GM23338 (cell line): ENCODE measurements at regions not wholly inside any gene's neighbourhood (a gene's known extent, or its start where the extent isn't known, plus 50 kb on each side); places are given as distances from the start of the nearest gene placed in this dataset.

Experiments
- ATAC-seq: fragments of 200-7000 bp; cut with Tn5 transposase; 3 replicates; pipeline ENCODE4 v1.9.1; 2020
- DNase-seq: peaks from one replicate; pipeline ENCODE4 v3.0.0-alpha.2; 2015; ENCODE audit warnings: low spot score
- H2AFZ ChIP-seq: fragments of 200-600 bp; sonication (generic); 2 replicates; pipeline ENCODE4 v1.8.0; 2016; ENCODE audit warnings: antibody characterized with exemption, mild to moderate bottlenecking, moderate library complexity
- H3F3A ChIP-seq: fragments of 200-600 bp; sonication (generic); replicated peaks from 2 replicates; pipeline ENCODE4 v1.8.0; 2017; ENCODE audit warnings: antibody characterized with exemption, mixed run types, low read depth
- H3K27ac ChIP-seq: fragments of 200-600 bp; sonication (generic); 2 replicates; pipeline ENCODE4 v1.6.1; 2016; ENCODE audit warnings: low read depth
- H3K27me3 ChIP-seq: fragments of 200-600 bp; sonication (generic); 2 replicates; pipeline ENCODE4 v1.8.0; 2016; ENCODE audit warnings: mild to moderate bottlenecking, mixed run types, moderate library complexity; ENCODE audit not compliant: insufficient read depth
- H3K36me3 ChIP-seq: fragments of 200-600 bp; sonication (generic); 2 replicates; pipeline ENCODE4 v1.8.0; 2016; ENCODE audit warnings: mild to moderate bottlenecking; ENCODE audit not compliant: insufficient read depth
- H3K4me1 ChIP-seq: fragments of 200-600 bp; sonication (generic); 2 replicates; pipeline ENCODE4 v1.8.0; 2016; ENCODE audit warnings: mild to moderate bottlenecking, moderate library complexity; ENCODE audit not compliant: insufficient read depth
- H3K4me2 ChIP-seq: fragments of 200-600 bp; sonication (generic); 2 replicates; pipeline ENCODE4 v1.7.1; 2017; ENCODE audit warnings: mixed run types
- H3K4me3 ChIP-seq: fragments of 200-600 bp; sonication (generic); 2 replicates; pipeline ENCODE4 v1.6.1; 2016; ENCODE audit warnings: mixed run types
- H3K79me2 ChIP-seq: fragments of 200-600 bp; sonication (generic); replicated peaks from 2 replicates; pipeline ENCODE4 v1.8.0; 2017; ENCODE audit warnings: mild to moderate bottlenecking; ENCODE audit not compliant: insufficient read depth
- H3K9me2 ChIP-seq: fragments of 200-600 bp; sonication (generic); 2 replicates; pipeline ENCODE4 v1.8.0; 2017; ENCODE audit not compliant: insufficient read depth
- H4K20me1 ChIP-seq: fragments of 200-600 bp; sonication (generic); replicated peaks from 2 replicates; pipeline ENCODE4 v1.8.0; 2017; ENCODE audit warnings: mild to moderate bottlenecking; ENCODE audit not compliant: insufficient read depth
- H3K27ac Mint-ChIP-seq: 2 replicates; pipeline ENCODE4 v1.8.0; 2020; ENCODE audit warnings: inconsistent platforms, mild to moderate bottlenecking, moderate library complexity, mixed read lengths
- H3K27me3 Mint-ChIP-seq: 3 replicates; pipeline ENCODE4 v1.8.0; 2022; ENCODE audit warnings: low read depth, mild to moderate bottlenecking, moderate library complexity, mixed read lengths, inconsistent platforms; ENCODE audit not compliant: insufficient read depth, poor library complexity
- H3K36me3 Mint-ChIP-seq: 3 replicates; pipeline ENCODE4 v1.8.0; 2021; ENCODE audit warnings: low read depth, mild to moderate bottlenecking, inconsistent platforms, moderate library complexity, mixed read lengths
- H3K4me1 Mint-ChIP-seq: 3 replicates; pipeline ENCODE4 v1.8.0; 2020; ENCODE audit warnings: mild to moderate bottlenecking, inconsistent platforms, mixed read lengths
- H3K4me3 Mint-ChIP-seq: 3 replicates; pipeline ENCODE4 v1.8.0; 2021; ENCODE audit warnings: moderate library complexity, mild to moderate bottlenecking, inconsistent platforms, mixed read lengths
- H3K9me3 Mint-ChIP-seq: 3 replicates; pipeline ENCODE4 v1.8.0; 2020; ENCODE audit warnings: moderate library complexity, mild to moderate bottlenecking, inconsistent platforms, mixed read lengths
- CREB1 ChIP-seq: fragments of 250-450 bp; sonication (Bioruptor Pico); IDR thresholded peaks from 2 replicates; pipeline ENCODE4 v1.5.0; 2020; ENCODE audit warnings: low read depth, mild to moderate bottlenecking, moderate library complexity
- EZH2 ChIP-seq: fragments of 200-600 bp; sonication (generic); IDR thresholded peaks from one replicate; pipeline ENCODE4 v1.8.0; 2017; ENCODE audit warnings: antibody characterized with exemption, mild to moderate bottlenecking, low read depth; ENCODE audit not compliant: unreplicated experiment
- EZH2phosphoT487 ChIP-seq: fragments of 200-600 bp; sonication (generic); IDR thresholded peaks from one replicate; pipeline ENCODE4 v1.8.1; 2018; ENCODE audit warnings: antibody characterized with exemption; ENCODE audit not compliant: unreplicated experiment
- JUNB ChIP-seq: IDR thresholded peaks from one replicate; pipeline ENCODE4 v1.6.1; 2016; ENCODE audit warnings: antibody characterized with exemption; ENCODE audit not compliant: unreplicated experiment
- NANOG ChIP-seq: IDR thresholded peaks from 2 replicates; pipeline ENCODE4 v1.6.1; 2016; ENCODE audit warnings: antibody characterized with exemption, borderline replicate concordance
- POLR2AphosphoS5 ChIP-seq: IDR thresholded peaks from 2 replicates; pipeline ENCODE4 v1.6.1; 2016; ENCODE audit warnings: antibody characterized with exemption, low read depth
- STAT1 ChIP-seq: IDR thresholded peaks from one replicate; pipeline ENCODE4 v1.6.1; 2016; ENCODE audit warnings: antibody characterized with exemption; ENCODE audit not compliant: unreplicated experiment
- ZNF331 ChIP-seq: fragments of 250-450 bp; sonication (Bioruptor Pico); IDR thresholded peaks from 2 replicates; pipeline ENCODE4 v1.5.0; 2020; ENCODE audit warnings: low read depth, mild to moderate bottlenecking, moderate library complexity
- TF ChIP-seq, protein P1 (sequence below): IDR thresholded peaks from 2 replicates; pipeline ENCODE4 v1.6.1; 2016; ENCODE audit warnings: antibody characterized with exemption
- TF ChIP-seq, protein P2 (sequence below): fragments of 250-450 bp; sonication (Bioruptor Pico); IDR thresholded peaks from 2 replicates; pipeline ENCODE4 v1.5.0; 2020; ENCODE audit warnings: mild to moderate bottlenecking, moderate library complexity

DNA sequence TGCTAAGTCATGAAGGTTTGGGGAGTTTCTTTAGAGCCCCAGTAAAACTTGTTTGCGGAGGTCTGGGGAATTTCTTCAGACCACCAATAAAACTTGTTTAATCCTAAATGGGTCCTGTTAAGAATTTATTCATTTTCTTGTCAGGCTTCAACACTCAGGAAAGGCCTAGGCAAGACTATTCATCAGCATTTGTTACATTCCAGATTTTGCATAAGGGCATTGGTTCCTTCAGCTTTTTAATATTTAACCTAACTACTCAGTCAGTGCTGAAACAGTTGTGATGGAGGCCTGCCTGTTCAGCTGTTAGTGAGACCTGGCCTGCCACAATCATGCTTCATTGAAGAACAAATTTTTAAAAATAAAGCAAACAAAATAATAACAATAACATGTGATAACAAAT is 954.2 kb upstream of the SEMA6D start:
- DNase-seq, result no peak

DNA sequence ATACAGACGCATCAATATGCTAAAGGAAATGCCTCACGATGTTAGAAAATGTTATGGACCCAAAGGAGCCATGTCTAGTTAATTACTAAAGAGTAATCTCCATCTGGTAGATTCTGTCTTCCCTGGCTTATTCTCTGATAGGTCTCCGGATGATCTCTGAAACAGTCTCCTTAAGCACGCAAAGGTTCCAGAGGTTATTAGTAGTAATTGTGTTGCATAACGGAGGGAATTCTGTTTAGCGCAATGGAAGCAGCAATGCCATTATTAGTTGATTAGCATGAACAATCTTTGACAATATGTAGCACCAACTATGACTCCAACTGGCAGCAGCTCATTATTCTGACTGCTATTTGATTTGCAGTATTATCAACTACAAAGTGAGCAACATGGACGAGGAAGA is 952.5 kb upstream of the SEMA6D start:
- DNase-seq, result no peak
- Mint-ChIP-seq H3K4me3 (no peak overlapping the region), H3K9me3 (peaks cover 51% of the 10 kb centered on the region), H3K27ac (no peak overlapping the region), H3K27me3 (peaks cover 5% of the 10 kb centered on the region), H3K36me3 (peaks cover 16% of the 10 kb centered on the region), H3K4me1 (no peaks in the 10 kb centered on the region)
- Histone ChIP-seq H3K4me1 (no peaks in the 10 kb centered on the region), H3K27me3 (no peaks in the 10 kb centered on the region), H3F3A (no peaks in the 10 kb centered on the region), H4K20me1 (no peaks in the 10 kb centered on the region), H3K27ac (no peak overlapping the region), H3K9me2 (peaks cover 4% of the 10 kb centered on the region; the same call in 1 of the 2 replicates), H3K4me2 (no peak overlapping the region), H3K79me2 (no peaks in the 10 kb centered on the region), H3K4me3 (no peak overlapping the region), H3K36me3 (peaks cover 8% of the 10 kb centered on the region; the same call in 1 of the 2 replicates), H2AFZ (no peak overlapping the region)
- no peak for ATAC-seq
- TF ChIP-seq EZH2 (no peak), NANOG (no peak), STAT1 (no peak), CREB1 (no peak), EZH2phosphoT487 (no peak), POLR2AphosphoS5 (no peak), ZNF331 (CRISPR knock-in tag) (no peak), JUNB (no peak)
- TF ChIP-seq, protein P1, sequence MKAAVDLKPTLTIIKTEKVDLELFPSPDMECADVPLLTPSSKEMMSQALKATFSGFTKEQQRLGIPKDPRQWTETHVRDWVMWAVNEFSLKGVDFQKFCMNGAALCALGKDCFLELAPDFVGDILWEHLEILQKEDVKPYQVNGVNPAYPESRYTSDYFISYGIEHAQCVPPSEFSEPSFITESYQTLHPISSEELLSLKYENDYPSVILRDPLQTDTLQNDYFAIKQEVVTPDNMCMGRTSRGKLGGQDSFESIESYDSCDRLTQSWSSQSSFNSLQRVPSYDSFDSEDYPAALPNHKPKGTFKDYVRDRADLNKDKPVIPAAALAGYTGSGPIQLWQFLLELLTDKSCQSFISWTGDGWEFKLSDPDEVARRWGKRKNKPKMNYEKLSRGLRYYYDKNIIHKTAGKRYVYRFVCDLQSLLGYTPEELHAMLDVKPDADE, result no peak
- TF ChIP-seq, protein P2, sequence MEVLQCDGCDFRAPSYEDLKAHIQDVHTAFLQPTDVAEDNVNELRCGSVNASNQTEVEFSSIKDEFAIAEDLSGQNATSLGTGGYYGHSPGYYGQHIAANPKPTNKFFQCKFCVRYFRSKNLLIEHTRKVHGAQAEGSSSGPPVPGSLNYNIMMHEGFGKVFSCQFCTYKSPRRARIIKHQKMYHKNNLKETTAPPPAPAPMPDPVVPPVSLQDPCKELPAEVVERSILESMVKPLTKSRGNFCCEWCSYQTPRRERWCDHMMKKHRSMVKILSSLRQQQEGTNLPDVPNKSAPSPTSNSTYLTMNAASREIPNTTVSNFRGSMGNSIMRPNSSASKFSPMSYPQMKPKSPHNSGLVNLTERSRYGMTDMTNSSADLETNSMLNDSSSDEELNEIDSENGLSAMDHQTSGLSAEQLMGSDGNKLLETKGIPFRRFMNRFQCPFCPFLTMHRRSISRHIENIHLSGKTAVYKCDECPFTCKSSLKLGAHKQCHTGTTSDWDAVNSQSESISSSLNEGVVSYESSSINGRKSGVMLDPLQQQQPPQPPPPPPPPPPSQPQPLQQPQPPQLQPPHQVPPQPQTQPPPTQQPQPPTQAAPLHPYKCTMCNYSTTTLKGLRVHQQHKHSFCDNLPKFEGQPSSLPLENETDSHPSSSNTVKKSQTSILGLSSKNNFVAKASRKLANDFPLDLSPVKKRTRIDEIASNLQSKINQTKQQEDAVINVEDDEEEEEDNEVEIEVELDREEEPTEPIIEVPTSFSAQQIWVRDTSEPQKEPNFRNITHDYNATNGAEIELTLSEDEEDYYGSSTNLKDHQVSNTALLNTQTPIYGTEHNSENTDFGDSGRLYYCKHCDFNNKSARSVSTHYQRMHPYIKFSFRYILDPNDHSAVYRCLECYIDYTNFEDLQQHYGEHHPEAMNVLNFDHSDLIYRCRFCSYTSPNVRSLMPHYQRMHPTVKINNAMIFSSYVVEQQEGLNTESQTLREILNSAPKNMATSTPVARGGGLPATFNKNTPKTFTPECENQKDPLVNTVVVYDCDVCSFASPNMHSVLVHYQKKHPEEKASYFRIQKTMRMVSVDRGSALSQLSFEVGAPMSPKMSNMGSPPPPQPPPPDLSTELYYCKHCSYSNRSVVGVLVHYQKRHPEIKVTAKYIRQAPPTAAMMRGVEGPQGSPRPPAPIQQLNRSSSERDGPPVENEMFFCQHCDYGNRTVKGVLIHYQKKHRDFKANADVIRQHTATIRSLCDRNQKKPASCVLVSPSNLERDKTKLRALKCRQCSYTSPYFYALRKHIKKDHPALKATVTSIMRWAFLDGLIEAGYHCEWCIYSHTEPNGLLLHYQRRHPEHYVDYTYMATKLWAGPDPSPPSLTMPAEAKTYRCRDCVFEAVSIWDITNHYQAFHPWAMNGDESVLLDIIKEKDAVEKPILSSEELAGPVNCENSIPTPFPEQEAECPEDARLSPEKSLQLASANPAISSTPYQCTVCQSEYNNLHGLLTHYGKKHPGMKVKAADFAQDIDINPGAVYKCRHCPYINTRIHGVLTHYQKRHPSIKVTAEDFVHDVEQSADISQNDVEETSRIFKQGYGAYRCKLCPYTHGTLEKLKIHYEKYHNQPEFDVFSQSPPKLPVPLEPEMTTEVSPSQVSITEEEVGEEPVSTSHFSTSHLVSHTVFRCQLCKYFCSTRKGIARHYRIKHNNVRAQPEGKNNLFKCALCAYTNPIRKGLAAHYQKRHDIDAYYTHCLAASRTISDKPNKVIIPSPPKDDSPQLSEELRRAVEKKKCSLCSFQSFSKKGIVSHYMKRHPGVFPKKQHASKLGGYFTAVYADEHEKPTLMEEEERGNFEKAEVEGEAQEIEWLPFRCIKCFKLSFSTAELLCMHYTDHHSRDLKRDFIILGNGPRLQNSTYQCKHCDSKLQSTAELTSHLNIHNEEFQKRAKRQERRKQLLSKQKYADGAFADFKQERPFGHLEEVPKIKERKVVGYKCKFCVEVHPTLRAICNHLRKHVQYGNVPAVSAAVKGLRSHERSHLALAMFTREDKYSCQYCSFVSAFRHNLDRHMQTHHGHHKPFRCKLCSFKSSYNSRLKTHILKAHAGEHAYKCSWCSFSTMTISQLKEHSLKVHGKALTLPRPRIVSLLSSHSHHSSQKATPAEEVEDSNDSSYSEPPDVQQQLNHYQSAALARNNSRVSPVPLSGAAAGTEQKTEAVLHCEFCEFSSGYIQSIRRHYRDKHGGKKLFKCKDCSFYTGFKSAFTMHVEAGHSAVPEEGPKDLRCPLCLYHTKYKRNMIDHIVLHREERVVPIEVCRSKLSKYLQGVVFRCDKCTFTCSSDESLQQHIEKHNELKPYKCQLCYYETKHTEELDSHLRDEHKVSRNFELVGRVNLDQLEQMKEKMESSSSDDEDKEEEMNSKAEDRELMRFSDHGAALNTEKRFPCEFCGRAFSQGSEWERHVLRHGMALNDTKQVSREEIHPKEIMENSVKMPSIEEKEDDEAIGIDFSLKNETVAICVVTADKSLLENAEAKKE (CRISPR knock-in tag), result no peak

More for the DNA sequence above, 954.2 kb upstream of the SEMA6D start:
- Mint-ChIP-seq H3K9me3 (peaks cover 46% of the 10 kb centered on the region), H3K36me3 (peaks cover 5% of the 10 kb centered on the region; the same call in 2 of the 3 replicates), H3K27me3 (peaks cover under 1% of the 10 kb centered on the region), H3K4me3 (no peak overlapping the region), H3K27ac (no peak overlapping the region), H3K4me1 (no peaks in the 10 kb centered on the region)
- H3K9me2 ChIP-seq, result peaks cover 9% of the 10 kb centered on the region; the same call in 1 of the 2 replicates
- no peak overlapping the region for H3K4me3 ChIP-seq
- no peak overlapping the region for H2AFZ ChIP-seq
- H3K36me3 ChIP-seq, result no peaks in the 10 kb centered on the region
- TF ChIP-seq, protein P1, result no peak
- TF ChIP-seq CREB1, result no peak
- TF ChIP-seq EZH2phosphoT487, result no peak
- TF ChIP-seq NANOG, result no peak
- no peak overlapping the region for H3K27ac ChIP-seq
- H3F3A ChIP-seq, result no peaks in the 10 kb centered on the region
- no peak overlapping the region for H3K4me2 ChIP-seq
- no peak for ATAC-seq
- no peaks in the 10 kb centered on the region for H3K27me3 ChIP-seq
- no peaks in the 10 kb centered on the region for H4K20me1 ChIP-seq
- no peaks in the 10 kb centered on the region for H3K79me2 ChIP-seq
- H3K4me1 ChIP-seq, result no peaks in the 10 kb centered on the region
